Prostate gland (tissue), 2 donors: ENCODE measurements at regions not wholly inside any gene's neighbourhood (a gene's known extent, or its start where the extent isn't known, plus 50 kb on each side); places are given as distances from the start of the nearest gene placed in this dataset.

ENCODE experiments used
- DNase-seq: peaks from one replicate; pipeline ENCODE4 v3.0.0-alpha.2; 2019; ENCODE audit warnings: low spot score
- H3K27ac ChIP-seq, 2 donors: fragments of 200-600 bp; sonication (generic); 2 replicates each; pipeline ENCODE4 v1.5.1; 2017 to 2019
- H3K27me3 ChIP-seq: fragments of 200-600 bp; sonication (generic); replicated peaks from 2 replicates; pipeline ENCODE4 v1.5.1; 2019; ENCODE audit not compliant: insufficient read depth
- H3K36me3 ChIP-seq, 2 donors: fragments of 200-600 bp; sonication (generic); 1 replicate in 1 of 2; 2 replicates in 1 of 2; pipeline versions ENCODE4 v1.5.1 to v1.8.1; 2017 to 2019
- H3K4me1 ChIP-seq: fragments of 200-600 bp; sonication (generic); replicated peaks from 2 replicates; pipeline ENCODE4 v1.5.1; 2019
- H3K4me3 ChIP-seq, 2 donors: fragments of 200-600 bp; sonication (generic); 2 replicates each; pipeline ENCODE4 v1.5.1; 2017 to 2019
- H3K9me3 ChIP-seq: fragments of 200-600 bp; sonication (generic); 2 replicates; pipeline ENCODE4 v1.5.1; 2017
- POLR2A ChIP-seq: fragments of 450-650 bp; IDR thresholded peaks from one replicate; pipeline ENCODE4 v1.6.1; 2016; ENCODE audit warnings: antibody characterized with exemption, mild to moderate bottlenecking
- POLR2AphosphoS5 ChIP-seq: sonication (generic); formaldehyde crosslinking; IDR thresholded peaks from one replicate; pipeline ENCODE4 v1.6.1; 2017; ENCODE audit warnings: antibody characterized with exemption
- WGBS: methylation state at CpG from one replicate; pipeline ENCODE4 v1.1.5; 2018; 5-methylcytosine and 5-hydroxymethylcytosine counted together
- intact Hi-C: fragments of 100-400 bp; cut with DNase I; formaldehyde crosslinking; loops from one replicate; pipeline ENCODE4 v1.14.2; 2022
- TF ChIP-seq, protein P1 (sequence below), 4 experiments: fragments of 200-600 bp in 2 of 4; fragments of 450-650 bp in 2 of 4; sonication (generic) in 2 of 4; IDR thresholded peaks; 1 replicate in 3 of 4; 2 replicates in 1 of 4; pipeline ENCODE4 v1.5.1; 2016 to 2019; ENCODE audit warnings: antibody characterized with exemption in 4 of 4, mild to moderate bottlenecking in 2 of 4, moderate library complexity in 2 of 4

DNA sequence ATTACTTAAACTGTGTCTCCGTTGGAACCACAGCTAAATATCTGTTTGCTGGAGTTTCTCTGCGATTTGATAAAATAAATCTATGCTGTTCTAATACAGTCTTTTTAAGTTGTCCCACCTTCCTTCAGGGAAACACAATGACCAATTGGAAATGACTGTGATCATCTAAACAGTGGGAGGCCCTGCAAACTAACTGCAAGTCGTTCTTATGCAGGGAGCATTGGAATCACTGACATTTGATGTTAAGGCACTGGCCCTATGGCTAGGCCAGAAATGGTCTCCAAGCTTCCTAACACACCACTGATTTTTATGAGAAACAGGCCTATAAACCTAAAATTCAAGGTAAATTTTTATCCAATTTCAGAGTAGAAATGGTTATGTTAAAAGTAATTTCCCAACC lies 645.2 kb downstream of the LMO4 start:
- no peaks in the 10 kb centered on the region for H3K4me1 ChIP-seq
- H3K36me3 ChIP-seq: no peaks in the 10 kb centered on the region
- no peaks in the 10 kb centered on the region for H3K27me3 ChIP-seq
- 81% methylated on average over 3 of the region's 3 CpGs for WGBS
- H3K27ac ChIP-seq: no peak overlapping the region
- H3K9me3 ChIP-seq: no peaks in the 10 kb centered on the region
- no peak for DNase-seq
- TF ChIP-seq POLR2AphosphoS5 (no peak), POLR2A (no peak)
- TF ChIP-seq, protein P1, sequence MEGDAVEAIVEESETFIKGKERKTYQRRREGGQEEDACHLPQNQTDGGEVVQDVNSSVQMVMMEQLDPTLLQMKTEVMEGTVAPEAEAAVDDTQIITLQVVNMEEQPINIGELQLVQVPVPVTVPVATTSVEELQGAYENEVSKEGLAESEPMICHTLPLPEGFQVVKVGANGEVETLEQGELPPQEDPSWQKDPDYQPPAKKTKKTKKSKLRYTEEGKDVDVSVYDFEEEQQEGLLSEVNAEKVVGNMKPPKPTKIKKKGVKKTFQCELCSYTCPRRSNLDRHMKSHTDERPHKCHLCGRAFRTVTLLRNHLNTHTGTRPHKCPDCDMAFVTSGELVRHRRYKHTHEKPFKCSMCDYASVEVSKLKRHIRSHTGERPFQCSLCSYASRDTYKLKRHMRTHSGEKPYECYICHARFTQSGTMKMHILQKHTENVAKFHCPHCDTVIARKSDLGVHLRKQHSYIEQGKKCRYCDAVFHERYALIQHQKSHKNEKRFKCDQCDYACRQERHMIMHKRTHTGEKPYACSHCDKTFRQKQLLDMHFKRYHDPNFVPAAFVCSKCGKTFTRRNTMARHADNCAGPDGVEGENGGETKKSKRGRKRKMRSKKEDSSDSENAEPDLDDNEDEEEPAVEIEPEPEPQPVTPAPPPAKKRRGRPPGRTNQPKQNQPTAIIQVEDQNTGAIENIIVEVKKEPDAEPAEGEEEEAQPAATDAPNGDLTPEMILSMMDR (IDR thresholded peaks at IDR 0.05): no peak
- intact Hi-C loops: no loop called here
- no peak overlapping the region for H3K4me3 ChIP-seq

DNA sequence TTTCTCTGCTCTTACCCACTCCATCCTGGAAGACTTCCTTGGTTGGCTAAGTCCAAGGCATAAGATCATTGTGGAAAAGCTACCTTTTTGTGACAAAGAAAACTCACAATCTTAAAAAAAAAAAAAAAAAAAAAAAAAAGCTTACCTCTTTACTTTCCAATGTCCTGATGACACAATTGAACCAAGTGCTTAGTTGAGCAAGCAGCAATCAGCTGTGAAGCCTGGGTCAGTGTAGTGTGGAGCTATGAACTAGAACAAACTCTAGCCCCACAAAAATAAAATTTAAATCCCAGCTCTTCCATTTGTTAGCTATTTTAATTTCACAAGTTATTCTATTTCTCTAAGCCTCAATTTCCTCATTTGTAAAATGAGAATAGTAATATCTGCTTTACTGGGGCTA lies 647.6 kb downstream of the LMO4 start:
- Histone ChIP-seq H3K9me3 (no peaks in the 10 kb centered on the region), H3K27me3 (no peaks in the 10 kb centered on the region), H3K4me3 (no peak overlapping the region), H3K27ac (no peak overlapping the region), H3K4me1 (no peaks in the 10 kb centered on the region), H3K36me3 (no peaks in the 10 kb centered on the region)
- TF ChIP-seq, protein P1 (IDR thresholded peaks at IDR 0.05): no peak
- TF ChIP-seq POLR2AphosphoS5 (no peak), POLR2A (no peak)
- intact Hi-C loops: no loop called here
- DNase-seq: no peak

DNA sequence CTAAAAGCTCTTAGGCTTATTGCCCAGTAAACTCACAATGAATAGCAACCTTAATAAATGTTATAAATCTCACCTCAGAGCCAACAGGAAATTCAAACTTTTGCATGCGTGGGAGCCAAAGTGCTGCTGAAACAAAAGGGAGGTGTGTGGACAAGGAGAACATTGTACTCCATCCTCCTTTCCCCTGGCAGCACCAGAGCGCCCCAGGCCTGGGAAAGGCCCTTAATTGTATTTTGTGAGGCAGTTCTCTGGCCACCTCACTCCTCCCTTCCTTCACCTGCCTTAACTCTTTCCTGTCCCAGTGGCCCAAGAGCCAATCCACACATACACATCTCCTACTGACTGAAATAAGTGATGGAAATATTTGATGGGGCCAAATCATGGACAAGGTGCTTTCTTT lies 648.5 kb downstream of the LMO4 start:
- intact Hi-C loops: no loop called here
- Histone ChIP-seq H3K36me3 (no peaks in the 10 kb centered on the region), H3K4me1 (no peaks in the 10 kb centered on the region), H3K4me3 (no peak overlapping the region), H3K27me3 (no peaks in the 10 kb centered on the region), H3K27ac (no peak overlapping the region), H3K9me3 (no peaks in the 10 kb centered on the region)
- no peak for DNase-seq
- TF ChIP-seq, protein P1 (IDR thresholded peaks at IDR 0.05): no peak
- TF ChIP-seq POLR2A (no peak), POLR2AphosphoS5 (no peak)
- 40% methylated on average over 2 of the region's 2 CpGs for WGBS

DNA sequence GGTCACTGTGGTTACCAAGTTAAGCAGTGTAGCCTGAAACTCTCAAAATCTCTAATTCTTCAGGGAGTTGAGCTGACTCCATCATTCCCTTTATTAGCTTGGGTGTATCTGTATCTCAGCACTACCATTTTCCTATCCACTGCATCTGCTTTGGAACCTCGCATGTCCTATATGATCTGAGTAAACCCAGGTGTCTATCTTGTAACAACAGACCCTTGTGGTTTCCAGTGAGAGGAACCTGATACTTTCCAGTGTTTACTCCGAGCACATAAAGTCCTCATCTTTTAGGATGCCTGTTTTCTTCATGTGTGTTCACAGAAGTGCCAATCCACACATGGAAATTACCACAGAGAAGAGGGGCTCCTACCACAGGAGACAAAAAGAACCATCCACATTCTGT lies 650.4 kb downstream of the LMO4 start:
- intact Hi-C loops: no loop called here
- 35% methylated on average over 2 of the region's 2 CpGs for WGBS
- no peak for DNase-seq
- TF ChIP-seq, protein P1 (IDR thresholded peaks at IDR 0.05): no peak
- TF ChIP-seq POLR2AphosphoS5 (no peak), POLR2A (no peak)
- Histone ChIP-seq H3K27me3 (no peaks in the 10 kb centered on the region), H3K36me3 (no peaks in the 10 kb centered on the region), H3K4me1 (no peaks in the 10 kb centered on the region), H3K9me3 (no peaks in the 10 kb centered on the region), H3K4me3 (no peak overlapping the region), H3K27ac (no peak overlapping the region)

- no peaks in the 10 kb centered on the region for H3K27me3 ChIP-seq
- H3K4me3 ChIP-seq: no peak overlapping the region
- no peaks in the 10 kb centered on the region for H3K9me3 ChIP-seq
- no peaks in the 10 kb centered on the region for H3K4me1 ChIP-seq
- peak; percentile 38 for DNase-seq
- no peak overlapping the region for H3K27ac ChIP-seq
- 49% methylated on average over 3 of the region's 3 CpGs for WGBS
- TF ChIP-seq POLR2AphosphoS5: peak; percentile 23
- TF ChIP-seq, protein P1 (IDR thresholded peaks at IDR 0.05): no peak
- H3K36me3 ChIP-seq: no peaks in the 10 kb centered on the region
- intact Hi-C loops: no loop called here
Observed at GRCh38 chr1:87980494-87980893, 651.8 kb downstream of the LMO4 start.
